Epithelial cell of esophagus (primary cell): ENCODE measurements at regions not wholly inside any gene's neighbourhood (a gene's known extent, or its start where the extent isn't known, plus 50 kb on each side); places are given as distances from the start of the nearest gene placed in this dataset.

Experiments
- DNase-seq: peaks from one replicate; pipeline ENCODE4 v3.0.0; 2010; ENCODE audit warnings: low read depth
- H3K4me3 ChIP-seq: 2 replicates; pipeline ENCODE4 v1.5.1; 2011; ENCODE audit warnings: mild to moderate bottlenecking, low read length, control low read depth
- CTCF ChIP-seq: IDR thresholded peaks from 2 replicates; pipeline ENCODE4 v1.5.1; 2011; ENCODE audit warnings: low read depth, mild to moderate bottlenecking, low read length, control low read depth, inconsistent platforms; ENCODE audit not compliant: insufficient read depth; ENCODE audit errors: missing control alignments

- DNase-seq, result peak; percentile 32
Measured at GRCh38 chr1:189678779-189679178, 798.9 kb downstream of the BRINP3 start.

GRCh38 chr1:189681252-189681919 lies 796.3 kb downstream of the BRINP3 start:
- no peak for DNase-seq
- H3K4me3 ChIP-seq, result no peak overlapping the region
- TF ChIP-seq CTCF, result no peak

More at GRCh38 chr1:189678779-189679178, 798.9 kb downstream of the BRINP3 start:
- H3K4me3 ChIP-seq, result no peak overlapping the region
- peak; percentile 60 for TF ChIP-seq CTCF

DNA sequence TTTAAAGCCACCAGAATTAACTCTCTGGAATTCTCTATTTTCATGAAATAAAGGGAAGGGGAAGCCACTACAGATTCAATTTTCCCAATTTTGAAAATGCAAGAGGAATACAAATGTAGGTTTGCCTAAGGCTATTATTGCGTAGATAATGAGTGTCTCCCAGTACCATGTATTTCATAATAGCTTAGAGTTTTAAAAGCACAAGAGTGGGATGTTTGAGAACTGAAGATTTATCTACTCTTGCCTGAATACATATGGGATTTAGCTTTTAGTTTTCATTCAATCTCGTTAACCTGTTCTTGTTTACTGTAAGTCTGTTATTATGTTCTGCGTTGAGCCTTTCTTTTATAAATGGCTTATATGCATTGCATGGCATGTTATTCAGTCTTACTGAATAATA lies 795.1 kb downstream of the BRINP3 start:
- TF ChIP-seq CTCF, result no peak
- H3K4me3 ChIP-seq, result no peak overlapping the region
- DNase-seq, result peak; percentile 30

DNA sequence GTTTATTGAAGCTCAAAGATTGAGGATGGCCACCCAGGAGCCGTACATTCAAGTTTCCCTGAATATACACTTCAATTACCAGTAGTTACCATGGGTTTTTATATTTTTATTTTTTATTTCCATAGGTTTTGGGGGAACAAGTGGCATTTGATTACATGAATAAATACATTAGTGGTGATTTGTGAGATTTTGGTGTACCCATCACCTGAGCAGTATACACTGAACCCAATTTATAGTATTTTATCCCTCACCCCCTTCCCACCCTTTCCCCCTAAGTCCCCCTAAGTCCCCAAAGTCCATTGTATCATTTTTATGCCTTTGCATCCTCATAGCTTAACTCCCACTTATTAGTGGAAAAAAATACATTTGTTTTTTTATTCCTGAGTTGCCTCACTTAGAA lies 791.4 kb downstream of the BRINP3 start:
- TF ChIP-seq CTCF, result no peak
- H3K4me3 ChIP-seq, result no peak overlapping the region
- no peak for DNase-seq

DNA sequence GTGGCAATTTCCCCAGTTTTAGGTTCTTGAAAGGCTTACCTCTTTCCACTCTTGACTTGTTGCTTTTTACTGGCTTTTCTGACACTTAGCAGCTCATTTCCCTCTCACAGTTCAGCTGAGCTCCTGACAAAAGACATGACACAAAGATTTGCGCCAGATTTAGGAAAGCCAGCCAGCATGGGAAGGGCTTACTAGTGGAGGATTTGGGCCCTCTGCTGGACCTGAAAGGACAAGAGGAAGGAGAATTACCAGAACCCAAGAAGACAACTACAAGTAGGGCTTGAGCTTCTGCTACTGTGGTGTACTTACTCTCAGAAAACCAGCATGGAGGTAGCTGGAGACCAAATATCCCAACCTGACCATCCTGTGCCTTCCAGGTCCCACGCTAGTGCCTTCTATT lies 784.5 kb downstream of the BRINP3 start:
- no peak overlapping the region for H3K4me3 ChIP-seq
- peak; percentile 18 for DNase-seq
- TF ChIP-seq CTCF, result peak; percentile 11

GRCh38 chr1:189696297-189696696 lies 781.4 kb downstream of the BRINP3 start:
- no peak overlapping the region for H3K4me3 ChIP-seq
- no peak for TF ChIP-seq CTCF
- no peak for DNase-seq

GRCh38 chr1:189697113-189697512 lies 780.6 kb downstream of the BRINP3 start:
- no peak overlapping the region for H3K4me3 ChIP-seq
- no peak for TF ChIP-seq CTCF
- DNase-seq, result no peak
